Stimulated activated CD8-positive, alpha-beta memory T cell treated with anti-CD3 and anti-CD28 coated beads, Interleukin-7, amount 100 ng/mL, for 4 hours (primary cell): ENCODE measurements at regions not wholly inside any gene's neighbourhood (a gene's known extent, or its start where the extent isn't known, plus 50 kb on each side); places are given as distances from the start of the nearest gene placed in this dataset.
"Not testable (repeated sequence)": the region's sequence is repeated elsewhere in the genome, so short reads cannot be mapped to it uniquely, and the experiment has no call there.

Experiments used
- DNase-seq, 2 donors: peaks; one replicate each; pipeline ENCODE4 v3.0.0-alpha.2; 2020; ENCODE audit warnings: low read depth in 2 of 2

- no peak for DNase-seq
Measured at GRCh38 chr10:83750604-83751003, 388.7 kb upstream of the GHITM start.

GRCh38 chr10:83753490-83753889 lies 385.8 kb upstream of the GHITM start:
- DNase-seq, result no peak

GRCh38 chr10:83754857-83755256 lies 384.5 kb upstream of the GHITM start:
- DNase-seq, result no peak

GRCh38 chr10:83760142-83760541 lies 379.2 kb upstream of the GHITM start:
- DNase-seq, result no peak

- no peak for DNase-seq
Measured at GRCh38 chr10:83764666-83765065, 374.6 kb upstream of the GHITM start.

GRCh38 chr10:83765731-83766130 lies 373.6 kb upstream of the GHITM start:
- DNase-seq, result no peak

- DNase-seq, result no peak
Measured at GRCh38 chr10:83769281-83769820, 370.0 kb upstream of the GHITM start.

GRCh38 chr10:83786701-83787100 lies 352.6 kb upstream of the GHITM start:
- DNase-seq, result not testable (repeated sequence)

GRCh38 chr10:83801983-83802382 lies 337.3 kb upstream of the GHITM start:
- DNase-seq, result no peak

- no peak for DNase-seq
Measured at GRCh38 chr10:83806717-83807116, 332.6 kb upstream of the GHITM start.

GRCh38 chr10:83809001-83809400 lies 330.3 kb upstream of the GHITM start:
- DNase-seq, result no peak

GRCh38 chr10:83816942-83817341 lies 322.4 kb upstream of the GHITM start:
- no peak for DNase-seq

GRCh38 chr10:83817797-83818196 lies 321.5 kb upstream of the GHITM start:
- no peak for DNase-seq

- no peak for DNase-seq
Measured at GRCh38 chr10:83819609-83820008, 319.7 kb upstream of the GHITM start.

GRCh38 chr10:83820033-83820432 lies 319.3 kb upstream of the GHITM start:
- DNase-seq, result no peak

GRCh38 chr10:83824099-83824498 lies 315.2 kb upstream of the GHITM start:
- DNase-seq, result no peak

GRCh38 chr10:83834096-83834495 lies 305.2 kb upstream of the GHITM start:
- no peak for DNase-seq

- DNase-seq, result no peak
Measured at GRCh38 chr10:83835945-83836745, 303.2 kb upstream of the GHITM start.

GRCh38 chr10:83848677-83849076 lies 290.6 kb upstream of the GHITM start:
- DNase-seq, result no peak

GRCh38 chr10:83849150-83849549 lies 290.2 kb upstream of the GHITM start:
- no peak for DNase-seq

- DNase-seq, result no peak
Measured at GRCh38 chr10:83852146-83852545, 287.2 kb upstream of the GHITM start.

- no peak for DNase-seq
Measured at GRCh38 chr10:83862723-83863122, 276.6 kb upstream of the GHITM start.

GRCh38 chr10:83863283-83863966 lies 275.9 kb upstream of the GHITM start:
- no peak for DNase-seq
